Activated naive CD4-positive, alpha-beta T cell treated with anti-CD3 and anti-CD28 coated beads, Interleukin-2, amount 50 U/mL, for 24 hours (primary cell): ENCODE measurements at regions not wholly inside any gene's neighbourhood (a gene's known extent, or its start where the extent isn't known, plus 50 kb on each side); places are given as distances from the start of the nearest gene placed in this dataset.

Source experiments
- H3K27ac Mint-ChIP-seq: one replicate; pipeline ENCODE4 v1.8.0; 2021; ENCODE audit warnings: mild to moderate bottlenecking, mixed read lengths
- H3K27me3 Mint-ChIP-seq: one replicate; pipeline ENCODE4 v1.8.0; 2021; ENCODE audit warnings: mixed read lengths
- H3K36me3 Mint-ChIP-seq: one replicate; pipeline ENCODE4 v1.8.0; 2021; ENCODE audit warnings: mixed read lengths
- H3K4me1 Mint-ChIP-seq: one replicate; pipeline ENCODE4 v1.8.0; 2021; ENCODE audit warnings: mixed read lengths
- H3K4me3 Mint-ChIP-seq: one replicate; pipeline ENCODE4 v1.8.0; 2021; ENCODE audit warnings: mild to moderate bottlenecking, mixed read lengths
- H3K9me3 Mint-ChIP-seq: one replicate; pipeline ENCODE4 v1.8.0; 2021; ENCODE audit warnings: mixed read lengths

DNA sequence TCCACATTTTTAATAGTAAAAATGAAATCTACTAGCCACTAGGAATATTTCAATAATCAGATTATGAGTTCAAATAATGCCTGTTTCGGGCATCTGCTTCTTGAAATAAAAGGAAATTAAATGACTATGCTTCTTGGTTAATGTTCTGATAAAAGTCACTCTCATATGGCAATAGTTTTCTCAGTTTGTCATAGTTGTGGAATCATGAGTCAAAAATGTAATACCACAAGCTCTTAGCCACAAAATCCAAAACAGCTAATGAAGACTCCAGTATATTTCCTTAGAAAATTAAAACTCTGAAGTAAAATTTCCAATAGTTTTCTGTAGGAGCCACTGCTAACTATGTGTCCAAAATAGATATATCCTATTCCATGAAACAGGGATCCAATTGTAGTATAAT lies 676.3 kb upstream of the CDH8 start:
- Mint-ChIP-seq H3K4me1 (no peaks in the 10 kb centered on the region), H3K4me3 (no peak overlapping the region), H3K27me3 (no peaks in the 10 kb centered on the region), H3K27ac (no peak overlapping the region), H3K9me3 (peaks cover 12% of the 10 kb centered on the region), H3K36me3 (no peaks in the 10 kb centered on the region)

DNA sequence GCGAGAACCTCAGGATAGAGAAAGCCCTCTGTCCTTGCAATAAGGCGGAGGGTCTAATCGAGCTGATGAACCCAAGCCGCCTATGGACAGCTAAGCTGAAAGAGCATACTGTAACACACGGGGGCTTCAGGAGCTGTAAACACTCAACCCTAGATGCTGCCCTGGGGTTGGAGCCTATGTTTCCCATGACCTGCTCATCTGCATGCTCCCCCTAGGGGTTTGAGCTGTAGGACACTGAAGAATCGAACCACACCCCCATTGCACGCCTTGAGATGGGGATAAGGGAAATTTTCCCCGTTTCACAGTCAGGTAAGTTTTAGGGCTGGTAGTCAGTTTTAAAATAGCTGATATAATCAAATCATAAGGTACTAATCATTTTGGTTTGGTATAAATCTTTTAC lies 675.6 kb upstream of the CDH8 start:
- Mint-ChIP-seq H3K27ac (no peak overlapping the region), H3K4me1 (no peaks in the 10 kb centered on the region), H3K36me3 (no peaks in the 10 kb centered on the region), H3K27me3 (no peaks in the 10 kb centered on the region), H3K9me3 (peaks cover 8% of the 10 kb centered on the region), H3K4me3 (no peak overlapping the region)

DNA sequence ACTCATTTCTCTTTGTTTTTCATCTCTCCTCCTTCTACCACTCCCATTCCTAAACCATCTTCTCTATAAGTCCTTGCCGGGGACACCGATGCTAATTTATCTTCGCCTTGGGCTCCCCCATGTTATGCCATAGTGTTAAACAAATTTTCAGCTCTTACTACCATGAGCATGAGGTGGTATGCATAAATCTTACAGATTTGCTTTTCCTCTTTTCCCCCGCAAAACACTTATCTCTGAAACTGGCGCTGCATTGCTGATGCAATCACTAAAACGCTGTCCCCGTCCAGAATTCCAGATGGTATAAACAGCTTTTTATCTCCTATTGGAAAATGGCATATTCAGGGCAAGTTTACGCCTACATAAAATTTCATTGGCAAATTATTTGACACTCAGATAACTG lies 673.6 kb upstream of the CDH8 start:
- Mint-ChIP-seq H3K4me1 (no peaks in the 10 kb centered on the region), H3K4me3 (no peak overlapping the region), H3K27ac (no peak overlapping the region), H3K27me3 (no peaks in the 10 kb centered on the region), H3K9me3 (peaks cover 8% of the 10 kb centered on the region), H3K36me3 (no peaks in the 10 kb centered on the region)

GRCh38 chr16:62701426-62701825 lies 665.2 kb upstream of the CDH8 start:
- Mint-ChIP-seq H3K36me3 (no peaks in the 10 kb centered on the region), H3K9me3 (peaks cover 20% of the 10 kb centered on the region), H3K4me3 (no peak overlapping the region), H3K27me3 (no peaks in the 10 kb centered on the region), H3K27ac (no peak overlapping the region), H3K4me1 (no peaks in the 10 kb centered on the region)

DNA sequence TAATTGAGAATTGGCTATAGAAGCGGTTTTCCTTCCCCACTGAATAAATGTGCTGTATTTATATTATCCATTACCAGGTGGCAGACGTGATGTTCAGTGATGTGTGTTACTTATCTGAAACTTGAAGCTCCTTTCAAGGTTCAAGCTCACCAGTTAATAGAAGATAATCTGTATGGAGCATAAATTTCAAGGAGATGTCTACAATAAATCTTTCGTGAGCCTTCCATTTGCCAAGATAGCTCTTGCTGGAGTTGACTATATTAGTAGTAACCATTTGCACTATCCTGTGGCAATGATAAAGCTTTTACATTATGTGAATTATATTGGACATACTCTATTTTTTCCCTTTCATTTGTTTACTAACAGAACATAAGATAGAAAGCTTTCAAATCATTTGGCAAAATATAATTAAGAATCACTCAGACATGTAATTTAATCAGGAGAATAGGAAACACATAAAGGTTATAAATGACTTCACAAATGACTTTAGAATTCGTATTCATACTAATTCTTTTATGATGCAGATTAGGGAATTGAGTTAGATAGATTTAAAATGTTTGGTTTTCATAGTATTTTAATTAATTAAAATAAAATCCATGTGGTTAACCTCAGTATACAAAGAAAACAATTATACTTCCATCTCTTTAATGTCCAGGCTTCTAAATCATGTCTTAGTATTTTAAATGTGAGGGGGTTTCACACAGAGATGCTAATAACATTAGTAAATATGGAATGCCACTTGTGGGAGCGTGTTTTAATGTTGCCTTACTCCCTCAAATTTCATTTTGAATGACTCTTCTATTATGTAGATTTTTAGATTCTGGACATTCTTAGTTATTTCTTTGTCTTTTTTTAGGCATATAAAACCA lies 664.4 kb upstream of the CDH8 start:
- Mint-ChIP-seq H3K4me3 (no peak overlapping the region), H3K9me3 (peaks cover 20% of the 10 kb centered on the region), H3K27me3 (no peaks in the 10 kb centered on the region)

GRCh38 chr16:62692685-62693084 lies 656.4 kb upstream of the CDH8 start:
- no peak overlapping the region for H3K27ac Mint-ChIP-seq
- H3K36me3 Mint-ChIP-seq, result peaks cover 1% of the 10 kb centered on the region
- no peak overlapping the region for H3K4me3 Mint-ChIP-seq
- H3K4me1 Mint-ChIP-seq, result no peaks in the 10 kb centered on the region
- peaks cover 27% of the 10 kb centered on the region for H3K9me3 Mint-ChIP-seq
- no peaks in the 10 kb centered on the region for H3K27me3 Mint-ChIP-seq

More for the DNA sequence above, 664.4 kb upstream of the CDH8 start:
- no peak overlapping the region for H3K27ac Mint-ChIP-seq
- no peaks in the 10 kb centered on the region for H3K4me1 Mint-ChIP-seq
- no peaks in the 10 kb centered on the region for H3K36me3 Mint-ChIP-seq

DNA sequence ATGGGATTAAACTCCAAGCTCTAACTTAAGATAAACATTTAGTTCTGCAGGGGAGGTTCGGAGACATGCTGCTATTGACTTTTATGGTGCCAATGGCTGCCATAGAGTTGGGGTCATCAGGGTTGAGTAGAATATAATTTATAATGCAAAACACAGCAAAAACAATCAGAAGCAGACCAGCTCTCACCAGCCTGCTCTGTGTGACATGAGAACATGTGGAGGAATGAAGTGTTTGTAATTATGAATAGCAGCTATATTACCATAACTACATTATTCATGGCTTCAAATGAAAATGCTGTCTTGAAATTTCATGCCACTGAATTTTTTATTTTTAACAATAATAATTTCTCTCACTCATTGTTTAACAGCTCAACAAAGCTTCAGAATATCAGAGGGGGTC lies 645.6 kb upstream of the CDH8 start:
- peaks cover 10% of the 10 kb centered on the region for H3K9me3 Mint-ChIP-seq
- no peak overlapping the region for H3K27ac Mint-ChIP-seq

GRCh38 chr16:62678796-62679195 lies 642.6 kb upstream of the CDH8 start:
- Mint-ChIP-seq H3K27me3 (no peaks in the 10 kb centered on the region), H3K9me3 (peaks cover 12% of the 10 kb centered on the region), H3K4me3 (no peak overlapping the region), H3K36me3 (no peaks in the 10 kb centered on the region), H3K27ac (no peak overlapping the region), H3K4me1 (no peaks in the 10 kb centered on the region)

More for the DNA sequence above, 645.6 kb upstream of the CDH8 start:
- Mint-ChIP-seq H3K4me3 (no peak overlapping the region), H3K36me3 (no peaks in the 10 kb centered on the region), H3K4me1 (no peaks in the 10 kb centered on the region), H3K27me3 (no peaks in the 10 kb centered on the region)

DNA sequence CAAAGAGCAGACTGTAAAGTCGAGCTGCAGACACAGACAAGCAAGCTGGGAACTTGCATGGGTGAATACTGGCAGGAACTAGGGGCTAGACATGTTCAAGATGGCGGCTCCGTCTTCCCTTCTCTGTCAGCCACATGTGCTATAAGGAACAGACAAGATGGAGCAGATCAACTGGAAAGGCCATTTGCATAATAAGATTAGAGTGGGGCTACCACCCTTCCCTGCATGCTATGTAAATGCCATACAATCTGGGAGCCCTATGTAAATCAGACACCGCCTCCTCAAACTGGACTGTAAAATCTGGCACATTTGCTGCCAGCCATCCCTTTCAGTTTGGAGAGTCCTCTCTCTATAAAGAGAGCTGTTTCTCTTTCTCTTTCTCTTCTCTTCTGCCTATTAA lies 640.1 kb upstream of the CDH8 start:
- no peak overlapping the region for H3K27ac Mint-ChIP-seq
- H3K36me3 Mint-ChIP-seq, result no peaks in the 10 kb centered on the region
- no peaks in the 10 kb centered on the region for H3K4me1 Mint-ChIP-seq
- H3K4me3 Mint-ChIP-seq, result no peak overlapping the region
- H3K27me3 Mint-ChIP-seq, result no peaks in the 10 kb centered on the region
- H3K9me3 Mint-ChIP-seq, result peaks cover 4% of the 10 kb centered on the region

- Mint-ChIP-seq H3K27ac (no peak overlapping the region), H3K27me3 (no peaks in the 10 kb centered on the region), H3K4me3 (no peak overlapping the region), H3K36me3 (no peaks in the 10 kb centered on the region), H3K9me3 (peaks cover 8% of the 10 kb centered on the region), H3K4me1 (no peaks in the 10 kb centered on the region)
These were observed 629.0 kb upstream of the CDH8 start for GRCh38 chr16:62665269-62665668.

GRCh38 chr16:62664566-62664965 lies 628.3 kb upstream of the CDH8 start:
- Mint-ChIP-seq H3K36me3 (no peaks in the 10 kb centered on the region), H3K27ac (no peak overlapping the region), H3K9me3 (peaks cover 6% of the 10 kb centered on the region), H3K4me1 (no peaks in the 10 kb centered on the region), H3K27me3 (no peaks in the 10 kb centered on the region), H3K4me3 (no peak overlapping the region)

- no peak overlapping the region for H3K4me3 Mint-ChIP-seq
- H3K27ac Mint-ChIP-seq, result no peak overlapping the region
- no peaks in the 10 kb centered on the region for H3K36me3 Mint-ChIP-seq
- no peaks in the 10 kb centered on the region for H3K27me3 Mint-ChIP-seq
- no peaks in the 10 kb centered on the region for H3K4me1 Mint-ChIP-seq
- peaks cover 5% of the 10 kb centered on the region for H3K9me3 Mint-ChIP-seq
These were observed 625.2 kb upstream of the CDH8 start for GRCh38 chr16:62661435-62661834.

DNA sequence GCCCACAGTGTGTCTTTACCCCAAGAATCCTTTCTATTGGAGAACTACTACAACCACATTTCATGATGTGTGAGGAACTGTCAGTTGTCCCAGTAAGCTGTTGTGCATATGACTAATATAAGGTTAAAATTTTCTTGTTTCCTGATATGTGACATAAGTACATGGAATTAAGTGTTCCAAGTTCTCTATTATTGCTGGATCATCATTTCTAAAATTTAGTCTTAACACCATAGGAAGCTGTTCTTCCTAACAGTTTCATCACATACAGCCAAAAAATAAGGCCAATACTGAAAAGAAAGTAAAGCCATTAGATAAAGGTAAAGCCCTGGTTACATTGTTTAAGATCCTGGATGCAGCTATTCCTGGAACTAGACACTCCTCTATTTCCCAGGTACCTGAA lies 620.9 kb upstream of the CDH8 start:
- Mint-ChIP-seq H3K36me3 (no peaks in the 10 kb centered on the region), H3K27ac (no peak overlapping the region), H3K9me3 (peaks cover 9% of the 10 kb centered on the region), H3K27me3 (no peaks in the 10 kb centered on the region), H3K4me1 (no peaks in the 10 kb centered on the region), H3K4me3 (no peak overlapping the region)

GRCh38 chr16:62652441-62653120 lies 616.3 kb upstream of the CDH8 start:
- Mint-ChIP-seq H3K27ac (no peak overlapping the region), H3K9me3 (peaks cover 14% of the 10 kb centered on the region), H3K27me3 (no peaks in the 10 kb centered on the region), H3K4me3 (no peak overlapping the region), H3K4me1 (no peaks in the 10 kb centered on the region), H3K36me3 (no peaks in the 10 kb centered on the region)

GRCh38 chr16:62648256-62648655 lies 612.0 kb upstream of the CDH8 start:
- Mint-ChIP-seq H3K4me3 (no peak overlapping the region), H3K36me3 (no peaks in the 10 kb centered on the region), H3K27me3 (no peaks in the 10 kb centered on the region), H3K4me1 (no peaks in the 10 kb centered on the region), H3K9me3 (peaks cover 16% of the 10 kb centered on the region), H3K27ac (no peak overlapping the region)

- H3K27me3 Mint-ChIP-seq, result no peaks in the 10 kb centered on the region
- no peaks in the 10 kb centered on the region for H3K36me3 Mint-ChIP-seq
- no peak overlapping the region for H3K4me3 Mint-ChIP-seq
- H3K4me1 Mint-ChIP-seq, result no peaks in the 10 kb centered on the region
- peaks cover 5% of the 10 kb centered on the region for H3K9me3 Mint-ChIP-seq
- no peak overlapping the region for H3K27ac Mint-ChIP-seq
These were observed 608.0 kb upstream of the CDH8 start for GRCh38 chr16:62644030-62644812.
